ENCODE measurements at regions not wholly inside any gene's neighbourhood (a gene's known extent, or its start where the extent isn't known, plus 50 kb on each side); places are given as distances from the start of the nearest gene placed in this dataset.
"Not testable (repeated sequence)": the region's sequence is repeated elsewhere in the genome, so short reads cannot be mapped to it uniquely, and the experiment has no call there.

GRCh38 chr1:144516172-144516571, 54.7 kb upstream of the NBPF15 start:
- ATAC-seq: not testable (repeated sequence)

DNA sequence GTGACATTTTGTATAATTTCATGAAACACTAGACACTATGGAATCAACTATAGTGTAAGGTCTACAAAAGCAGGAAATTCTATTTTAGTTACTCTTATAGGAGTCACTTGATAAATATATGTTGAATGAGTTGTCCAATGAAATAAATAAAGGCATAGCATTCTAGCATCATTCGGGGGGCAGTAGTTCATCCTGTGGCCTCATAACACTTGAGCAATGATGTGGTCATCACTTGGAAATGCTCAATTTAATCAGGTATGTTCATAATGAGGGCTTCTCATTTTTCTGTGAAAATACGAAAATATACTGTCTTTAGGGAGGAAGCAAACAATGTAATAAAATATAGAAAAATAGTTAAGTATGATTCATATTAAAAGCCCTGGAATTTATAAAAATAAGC, 55.4 kb upstream of the NBPF15 start:
- ATAC-seq: not testable (repeated sequence)

DNA sequence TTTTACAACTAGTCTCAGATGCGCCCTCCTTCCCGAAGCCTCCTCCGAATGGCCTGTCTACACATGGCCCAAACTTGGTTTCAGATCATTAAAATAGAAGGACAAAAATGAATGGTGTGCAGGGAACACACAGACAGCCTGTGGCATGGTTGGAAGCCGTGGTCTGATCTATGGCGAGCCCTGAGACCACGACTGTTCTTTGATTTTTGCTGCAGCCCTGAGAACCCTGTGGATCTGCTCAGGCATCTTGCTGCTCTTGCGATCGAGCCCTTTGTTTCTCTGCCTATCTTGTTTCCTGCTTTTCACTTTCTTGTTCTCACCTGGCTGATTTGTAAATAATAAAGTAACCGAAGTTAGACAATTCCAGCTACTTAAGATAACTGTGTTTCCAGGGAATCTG, 57.0 kb upstream of the NBPF15 start:
- ATAC-seq: not testable (repeated sequence)

- ATAC-seq: not testable (repeated sequence)
Measured at GRCh38 chr1:144519528-144520189, 58.2 kb upstream of the NBPF15 start.

GRCh38 chr1:144523661-144524407, 62.4 kb upstream of the NBPF15 start:
- ATAC-seq: peak; percentile 97

DNA sequence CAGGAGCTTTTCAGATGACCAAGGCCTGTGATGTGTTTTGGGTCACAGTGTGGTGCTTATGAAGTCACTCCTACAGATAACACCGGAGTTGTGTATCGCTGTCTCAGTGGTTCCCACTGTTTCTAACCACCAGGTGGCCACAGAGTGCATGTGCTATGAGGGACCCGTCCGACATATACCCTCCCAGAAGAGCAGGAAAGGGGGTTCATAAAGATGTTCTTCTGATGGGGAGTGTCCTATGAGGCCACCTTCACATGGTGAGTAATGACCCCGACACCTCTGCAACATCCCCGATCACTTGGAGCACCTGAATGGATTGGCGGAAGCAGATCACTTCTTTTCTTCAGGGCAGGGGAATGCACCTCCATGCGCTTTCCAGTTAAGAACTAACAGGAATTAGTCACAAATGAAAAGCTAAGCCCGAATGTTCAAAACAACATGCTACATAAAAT, 60.5 kb upstream of the PPIAL4F start:
- peak; percentile 99 for ATAC-seq

DNA sequence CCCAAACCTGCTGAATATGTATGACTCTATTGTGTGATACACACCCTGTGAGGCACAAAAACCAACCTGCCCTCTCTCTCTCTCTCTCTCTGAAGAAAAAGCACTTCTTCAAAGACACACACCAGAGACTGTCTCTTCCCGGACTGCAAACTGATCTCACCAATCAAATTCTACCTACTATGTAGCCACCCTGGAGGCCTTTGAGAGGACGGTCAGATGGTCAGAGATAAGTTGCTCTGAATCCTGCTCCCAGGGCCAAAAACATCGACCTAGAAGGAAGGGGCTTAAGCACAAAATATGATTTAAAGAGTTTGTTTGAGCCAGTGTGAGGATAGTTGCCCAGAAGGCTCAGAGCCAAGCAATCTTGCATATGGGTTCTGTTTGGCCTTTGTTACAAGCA, 59.2 kb upstream of the PPIAL4F start:
- not testable (repeated sequence) for ATAC-seq

- not testable (repeated sequence) for ATAC-seq
Measured at GRCh38 chr1:144534286-144534685, 58.4 kb upstream of the PPIAL4F start.

GRCh38 chr1:144536677-144537076, 56.0 kb upstream of the PPIAL4F start:
- not testable (repeated sequence) for ATAC-seq

- not testable (repeated sequence) for ATAC-seq
Measured at GRCh38 chr1:144537234-144537633, 55.5 kb upstream of the PPIAL4F start.

GRCh38 chr1:144538736-144539135, 54.0 kb upstream of the PPIAL4F start:
- not testable (repeated sequence) for ATAC-seq

DNA sequence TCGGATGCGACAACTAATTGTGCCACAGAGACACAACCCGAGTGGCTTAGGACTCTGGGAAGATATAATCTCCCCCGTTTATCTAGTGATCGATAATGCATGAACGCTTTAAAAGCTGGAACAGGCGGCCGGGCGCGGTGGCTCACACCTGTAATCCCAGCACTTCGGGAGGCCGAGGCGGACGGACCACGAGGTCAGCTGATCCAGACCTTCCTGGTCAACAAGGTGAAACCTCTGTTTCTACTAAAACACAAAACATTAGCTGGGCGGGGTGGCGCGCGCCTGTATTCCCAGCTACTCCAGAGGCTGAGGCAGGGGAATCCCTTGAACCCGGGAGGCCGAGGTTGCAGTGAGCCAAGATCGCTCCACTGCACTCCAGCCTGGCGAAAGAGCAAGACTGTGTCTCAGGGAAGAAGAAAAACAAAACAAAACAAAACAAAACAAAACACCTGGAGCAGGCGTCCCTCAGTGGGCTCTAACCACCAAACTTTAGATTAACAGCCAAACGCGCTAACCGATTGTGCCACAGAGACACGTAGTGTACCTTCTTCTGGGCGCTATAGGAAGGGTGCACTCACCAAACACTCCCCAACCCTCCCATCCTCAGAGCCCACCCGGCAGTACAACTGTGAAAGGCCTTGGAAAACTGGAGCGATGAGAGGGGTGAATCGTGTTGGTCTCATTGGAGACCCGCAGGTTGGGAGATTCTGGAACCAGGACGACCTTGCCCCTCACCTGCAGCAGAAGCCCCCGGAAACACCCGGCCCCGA, 53.3 kb upstream of the PPIAL4F start:
- not testable (repeated sequence) for ATAC-seq
